Esophagus squamous epithelium (tissue), 5 donors: ENCODE measurements at regions not wholly inside any gene's neighbourhood (a gene's known extent, or its start where the extent isn't known, plus 50 kb on each side); places are given as distances from the start of the nearest gene placed in this dataset.

ENCODE experiments used
- DNase-seq: peaks from one replicate; lab custom pipeline; 2025; lab: John Stamatoyannopoulos, UW
- H3K27ac ChIP-seq, 4 donors: fragments of 200-600 bp; sonication (generic); one replicate each; pipeline ENCODE4 v1.5.1; 2016 to 2019; ENCODE audit warnings: mild to moderate bottlenecking in 1 of 4
- H3K27me3 ChIP-seq, 4 donors: fragments of 200-600 bp; sonication (generic); 1 replicate in 3 of 4; 2 replicates in 1 of 4; pipeline versions ENCODE4 v1.5.1 to v1.6.0; 2017 to 2021; ENCODE audit warnings: antibody characterized with exemption in 1 of 4
- H3K36me3 ChIP-seq, 3 donors: fragments of 200-600 bp; sonication (generic); one replicate each; pipeline ENCODE4 v1.5.1; 2016 to 2019
- H3K4me1 ChIP-seq, 3 donors: fragments of 200-600 bp; sonication (generic); one replicate each; pipeline ENCODE4 v1.5.1; 2017 to 2019
- H3K4me3 ChIP-seq, 4 donors: fragments of 200-600 bp; sonication (generic); 1 replicate in 3 of 4; 2 replicates in 1 of 4; pipeline ENCODE4 v1.5.1; 2016 to 2019; ENCODE audit warnings: mild to moderate bottlenecking in 2 of 4, moderate library complexity in 1 of 4
- H3K9me3 ChIP-seq, 3 donors: fragments of 200-600 bp; sonication (generic); one replicate each; pipeline ENCODE4 v1.5.1; 2016 to 2019
- POLR2A ChIP-seq, 4 donors: fragments of 450-650 bp; IDR thresholded peaks; one replicate each; pipeline ENCODE4 v1.6.1; 2017; ENCODE audit warnings: antibody characterized with exemption in 4 of 4, mild to moderate bottlenecking in 4 of 4, moderate library complexity in 3 of 4
- WGBS, 2 donors: methylation state at CpG; one replicate each; pipeline ENCODE4 v1.1.5; 2018; 5-methylcytosine and 5-hydroxymethylcytosine counted together
- intact Hi-C: fragments of 100-400 bp; cut with DNase I; formaldehyde crosslinking; loops from one replicate; pipeline ENCODE4 v1.15.0; 2022
- TF ChIP-seq, protein P1 (sequence below), 6 experiments: fragments of 450-650 bp in 4 of 6; fragments of 200-600 bp in 2 of 6; sonication (generic) in 2 of 6; IDR thresholded peaks; one replicate each; pipeline ENCODE4 v1.5.1; 2016 to 2019; ENCODE audit warnings: antibody characterized with exemption in 6 of 6, mild to moderate bottlenecking in 4 of 6, moderate library complexity in 4 of 6
- donor health status: DM: yes; HTN: yes; CAD: no.

DNA sequence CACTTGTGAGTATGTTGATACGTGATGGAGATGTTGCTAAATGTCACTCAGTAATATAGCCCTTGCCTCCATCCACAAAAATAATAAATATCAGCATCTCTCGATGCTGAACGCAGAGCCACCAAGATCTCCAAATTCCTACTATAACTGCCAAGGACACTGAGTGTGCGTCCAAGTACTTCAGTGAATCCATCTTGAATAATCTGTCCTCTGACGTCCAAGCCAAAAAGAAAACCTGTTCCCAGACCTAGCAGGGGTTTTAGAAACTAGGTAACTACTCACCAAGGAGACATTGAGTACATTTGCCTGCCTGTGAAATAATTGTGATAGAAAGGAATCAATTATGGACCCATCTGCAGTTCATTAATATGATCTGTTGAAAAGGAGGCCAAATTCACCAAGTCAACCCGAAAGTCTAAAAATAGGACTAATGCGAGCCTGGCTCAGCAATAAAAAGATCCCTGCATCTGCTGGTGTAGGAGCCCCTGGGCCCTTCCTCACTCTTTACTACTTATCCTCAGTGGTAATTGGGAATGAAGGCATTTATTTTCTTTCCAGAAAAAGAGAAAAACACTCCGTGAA lies 226.9 kb upstream of the IRF2BP2 start:
- intact Hi-C loops = no loop called here
- TF ChIP-seq POLR2A (IDR thresholded peaks at IDR 0.05) = no peak
- TF ChIP-seq, protein P1, sequence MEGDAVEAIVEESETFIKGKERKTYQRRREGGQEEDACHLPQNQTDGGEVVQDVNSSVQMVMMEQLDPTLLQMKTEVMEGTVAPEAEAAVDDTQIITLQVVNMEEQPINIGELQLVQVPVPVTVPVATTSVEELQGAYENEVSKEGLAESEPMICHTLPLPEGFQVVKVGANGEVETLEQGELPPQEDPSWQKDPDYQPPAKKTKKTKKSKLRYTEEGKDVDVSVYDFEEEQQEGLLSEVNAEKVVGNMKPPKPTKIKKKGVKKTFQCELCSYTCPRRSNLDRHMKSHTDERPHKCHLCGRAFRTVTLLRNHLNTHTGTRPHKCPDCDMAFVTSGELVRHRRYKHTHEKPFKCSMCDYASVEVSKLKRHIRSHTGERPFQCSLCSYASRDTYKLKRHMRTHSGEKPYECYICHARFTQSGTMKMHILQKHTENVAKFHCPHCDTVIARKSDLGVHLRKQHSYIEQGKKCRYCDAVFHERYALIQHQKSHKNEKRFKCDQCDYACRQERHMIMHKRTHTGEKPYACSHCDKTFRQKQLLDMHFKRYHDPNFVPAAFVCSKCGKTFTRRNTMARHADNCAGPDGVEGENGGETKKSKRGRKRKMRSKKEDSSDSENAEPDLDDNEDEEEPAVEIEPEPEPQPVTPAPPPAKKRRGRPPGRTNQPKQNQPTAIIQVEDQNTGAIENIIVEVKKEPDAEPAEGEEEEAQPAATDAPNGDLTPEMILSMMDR (IDR thresholded peaks at IDR 0.05) = no peak
- H3K27ac ChIP-seq = no peak overlapping the region
- H3K9me3 ChIP-seq = no peaks in the 10 kb centered on the region
- DNase-seq = no peak
- peaks cover 0 to 4% (median 0%) of the 10 kb centered on the region in 3 donors for H3K4me1 ChIP-seq
- whole genome bisulfite sequencing, 2 donors = 64 to 73% methylated on average over 8 of the region's 8 CpGs
- no peaks in the 10 kb centered on the region for H3K27me3 ChIP-seq
- H3K4me3 ChIP-seq = no peak overlapping the region
- no peaks in the 10 kb centered on the region for H3K36me3 ChIP-seq

DNA sequence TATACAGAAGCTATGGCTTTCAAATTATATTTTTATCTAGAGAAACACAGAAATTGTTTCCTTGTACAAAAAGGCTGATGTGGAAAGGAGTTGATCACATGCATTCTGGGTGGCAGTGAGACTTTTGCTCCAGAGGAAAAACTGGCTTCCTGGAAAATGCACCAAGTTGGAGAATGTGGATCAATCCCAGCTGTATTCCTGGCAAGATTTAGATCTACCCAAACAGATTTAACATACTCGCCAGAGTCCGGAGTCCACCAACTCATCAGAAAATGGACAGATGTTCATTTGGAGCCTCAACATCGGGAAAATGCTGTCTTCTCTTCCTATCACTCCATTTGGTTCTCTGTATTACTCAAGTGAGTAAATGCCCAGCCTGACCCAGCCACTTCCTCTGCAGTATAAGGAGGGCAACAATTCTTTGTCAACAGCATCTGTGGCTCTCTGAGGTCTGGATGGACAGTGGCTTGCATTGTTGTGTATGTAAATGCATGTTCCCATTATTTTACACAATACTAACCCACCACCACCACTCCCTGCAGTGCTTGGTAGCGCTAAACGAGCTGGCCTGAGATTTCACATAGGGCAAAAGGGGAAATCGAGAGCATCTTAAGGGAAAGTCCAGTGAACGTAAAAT lies 226.2 kb upstream of the IRF2BP2 start:
- Histone ChIP-seq H3K27me3 (no peaks in the 10 kb centered on the region), H3K4me1 (peaks cover 0 to 4% (median 0%) of the 10 kb centered on the region in 3 donors), H3K9me3 (no peaks in the 10 kb centered on the region), H3K27ac (no peak overlapping the region), H3K4me3 (no peak overlapping the region), H3K36me3 (no peaks in the 10 kb centered on the region)
- intact Hi-C loops = no loop called here
- TF ChIP-seq POLR2A (IDR thresholded peaks at IDR 0.05) = no peak
- TF ChIP-seq, protein P1 (IDR thresholded peaks at IDR 0.05) = no peak
- no peak for DNase-seq
- 67 to 76% methylated on average over 7 of the region's 7 CpGs for WGBS, 2 donors

DNA sequence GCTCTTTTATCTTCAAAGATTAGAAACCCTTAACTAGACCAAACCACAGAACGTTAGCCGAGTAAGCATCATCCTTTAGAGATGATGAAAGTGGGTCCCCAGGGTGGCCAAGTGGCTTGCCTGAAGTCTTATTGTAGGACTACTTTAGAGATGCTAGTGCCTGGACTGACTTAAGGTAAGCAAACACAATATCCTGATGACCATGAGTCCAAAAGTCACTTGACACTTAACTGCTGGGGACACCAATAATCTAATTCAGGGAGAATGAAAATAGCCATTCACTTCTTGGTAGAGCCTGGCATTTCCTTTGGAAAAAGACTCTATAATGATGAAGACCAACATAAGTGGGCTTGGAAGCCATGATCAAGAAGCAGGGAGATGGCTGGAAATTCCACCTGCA lies 225.3 kb upstream of the IRF2BP2 start:
- intact Hi-C loops = no loop called here
- Histone ChIP-seq H3K27ac (no peak overlapping the region), H3K4me3 (no peak overlapping the region), H3K27me3 (no peaks in the 10 kb centered on the region), H3K4me1 (peaks cover 0 to 4% (median 0%) of the 10 kb centered on the region in 3 donors), H3K36me3 (no peaks in the 10 kb centered on the region), H3K9me3 (no peaks in the 10 kb centered on the region)
- no peak for DNase-seq
- TF ChIP-seq, protein P1 (IDR thresholded peaks at IDR 0.05) = no peak
- TF ChIP-seq POLR2A (IDR thresholded peaks at IDR 0.05) = no peak
- 42 to 50% methylated on average over 2 of the region's 2 CpGs for WGBS, 2 donors

DNA sequence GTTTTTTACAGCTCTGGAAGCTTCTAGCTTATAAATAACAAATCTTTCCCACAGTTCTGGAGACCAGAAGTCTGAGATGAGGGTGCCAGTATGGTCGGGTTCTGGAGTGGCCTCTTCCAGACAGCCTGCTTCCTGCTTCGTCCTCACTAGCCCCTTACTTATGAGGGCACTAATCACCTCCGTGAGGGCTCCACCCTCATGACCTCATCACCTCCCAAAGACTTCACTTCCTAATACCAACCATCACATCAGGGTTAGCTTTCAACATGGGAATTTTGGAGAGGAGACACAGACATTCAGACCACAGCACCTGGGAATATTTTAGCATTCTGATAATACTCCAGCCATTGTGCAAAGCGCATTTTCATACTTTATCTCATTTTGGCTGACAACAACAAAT lies 223.7 kb upstream of the IRF2BP2 start:
- no peak for DNase-seq
- H3K9me3 ChIP-seq = no peaks in the 10 kb centered on the region

DNA sequence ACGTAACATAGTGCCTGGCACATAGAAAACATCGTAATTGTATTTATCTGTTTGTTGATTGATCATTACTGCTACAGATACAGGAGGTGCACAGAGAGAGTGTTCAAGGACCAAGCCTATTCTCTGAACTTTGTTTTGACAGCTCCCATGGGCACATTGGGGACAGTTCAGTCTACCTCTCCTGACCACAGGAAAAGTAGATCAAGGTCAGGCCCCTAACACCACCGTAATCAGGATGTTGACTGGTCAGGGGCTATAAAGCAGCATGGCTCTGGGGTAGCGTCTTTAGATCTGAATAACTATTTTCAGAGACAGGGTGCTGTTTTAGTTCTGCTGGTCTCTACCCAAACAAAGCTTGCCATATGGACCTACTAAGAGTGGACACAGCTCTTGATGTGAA lies 223.1 kb upstream of the IRF2BP2 start:
- no peaks in the 10 kb centered on the region for H3K36me3 ChIP-seq

More for the DNA sequence above, 223.7 kb upstream of the IRF2BP2 start:
- no peaks in the 10 kb centered on the region for H3K27me3 ChIP-seq
- WGBS, 2 donors = 85 to 90% methylated on average over 3 to 4 of the region's 4 CpGs
- TF ChIP-seq, protein P1 (IDR thresholded peaks at IDR 0.05) = no peak
- TF ChIP-seq POLR2A (IDR thresholded peaks at IDR 0.05) = no peak
- no peak overlapping the region for H3K4me3 ChIP-seq
- no peaks in the 10 kb centered on the region for H3K36me3 ChIP-seq
- peaks cover 0 to 4% (median 0%) of the 10 kb centered on the region in 3 donors for H3K4me1 ChIP-seq
- no peak overlapping the region for H3K27ac ChIP-seq
- intact Hi-C loops = no loop called here

More for the DNA sequence above, 223.1 kb upstream of the IRF2BP2 start:
- H3K27me3 ChIP-seq = no peaks in the 10 kb centered on the region
- 93 to 97% methylated on average over 4 of the region's 4 CpGs for WGBS, 2 donors
- TF ChIP-seq, protein P1 (IDR thresholded peaks at IDR 0.05) = no peak
- no peak for TF ChIP-seq POLR2A (IDR thresholded peaks at IDR 0.05)
- H3K9me3 ChIP-seq = no peaks in the 10 kb centered on the region
- DNase-seq = no peak
- no peaks in the 10 kb centered on the region for H3K4me1 ChIP-seq
- intact Hi-C loops = no loop called here
- H3K4me3 ChIP-seq = no peak overlapping the region
- H3K27ac ChIP-seq = no peak overlapping the region
